Left ventricle myocardium inferior (tissue), 1 donor: ENCODE measurements at regions not wholly inside any gene's neighbourhood (a gene's known extent, or its start where the extent isn't known, plus 50 kb on each side); places are given as distances from the start of the nearest gene placed in this dataset.

Experiments used
- DNase-seq: peaks from one replicate; pipeline ENCODE4 v3.0.0-alpha.2; 2020
- H3K27ac ChIP-seq: fragments of 200-600 bp; replicated peaks from 2 replicates; pipeline ENCODE4 v1.8.0; 2021
- H3K27me3 ChIP-seq: fragments of 200-600 bp; 2 replicates; pipeline ENCODE4 v1.8.0; 2021; ENCODE audit warnings: low read depth
- H3K36me3 ChIP-seq: fragments of 200-600 bp; 2 replicates; pipeline ENCODE4 v1.8.0; 2021
- H3K4me1 ChIP-seq: fragments of 200-600 bp; 2 replicates; pipeline ENCODE4 v1.8.0; 2021
- H3K4me3 ChIP-seq: fragments of 200-600 bp; 2 replicates; pipeline ENCODE4 v1.8.0; 2021; ENCODE audit warnings: mild to moderate bottlenecking, moderate library complexity
- H3K9me3 ChIP-seq: fragments of 200-600 bp; replicated peaks from 2 replicates; pipeline ENCODE4 v1.8.0; 2021
- intact Hi-C: fragments of 100-400 bp; cut with micrococcal nuclease; formaldehyde crosslinking; loops from one replicate; pipeline ENCODE4 v1.11.0; 2022
- TF ChIP-seq, protein P1 (sequence below): fragments of 200-600 bp; IDR thresholded peaks from 2 replicates; pipeline ENCODE4 v1.8.0; 2021; ENCODE audit warnings: antibody characterized with exemption, mild to moderate bottlenecking, borderline replicate concordance
- donor health status: DM: no; HTN: yes; CAD: no; lungs with severe emphysema.

DNA sequence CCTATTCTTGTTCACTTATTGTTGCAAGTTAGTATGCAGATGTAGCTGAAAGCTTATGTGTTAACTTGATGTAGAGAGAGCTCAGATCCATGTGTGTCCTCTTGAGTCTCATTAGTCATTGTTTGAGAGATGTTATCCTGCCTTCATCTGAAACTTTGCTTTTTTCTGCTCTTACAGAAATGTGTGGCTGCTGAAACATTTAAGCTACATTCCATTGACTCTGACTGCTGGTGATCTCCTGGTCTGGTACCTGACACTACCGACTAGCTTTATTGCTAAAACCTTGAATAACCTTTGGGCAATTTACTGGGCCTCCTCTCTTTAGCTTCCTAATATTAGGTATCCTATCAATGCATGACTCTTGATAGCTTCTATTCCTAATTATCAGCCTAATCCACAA, 705.6 kb upstream of the FOXG1 start:
- no peaks in the 10 kb centered on the region for H3K4me1 ChIP-seq
- TF ChIP-seq, protein P1, sequence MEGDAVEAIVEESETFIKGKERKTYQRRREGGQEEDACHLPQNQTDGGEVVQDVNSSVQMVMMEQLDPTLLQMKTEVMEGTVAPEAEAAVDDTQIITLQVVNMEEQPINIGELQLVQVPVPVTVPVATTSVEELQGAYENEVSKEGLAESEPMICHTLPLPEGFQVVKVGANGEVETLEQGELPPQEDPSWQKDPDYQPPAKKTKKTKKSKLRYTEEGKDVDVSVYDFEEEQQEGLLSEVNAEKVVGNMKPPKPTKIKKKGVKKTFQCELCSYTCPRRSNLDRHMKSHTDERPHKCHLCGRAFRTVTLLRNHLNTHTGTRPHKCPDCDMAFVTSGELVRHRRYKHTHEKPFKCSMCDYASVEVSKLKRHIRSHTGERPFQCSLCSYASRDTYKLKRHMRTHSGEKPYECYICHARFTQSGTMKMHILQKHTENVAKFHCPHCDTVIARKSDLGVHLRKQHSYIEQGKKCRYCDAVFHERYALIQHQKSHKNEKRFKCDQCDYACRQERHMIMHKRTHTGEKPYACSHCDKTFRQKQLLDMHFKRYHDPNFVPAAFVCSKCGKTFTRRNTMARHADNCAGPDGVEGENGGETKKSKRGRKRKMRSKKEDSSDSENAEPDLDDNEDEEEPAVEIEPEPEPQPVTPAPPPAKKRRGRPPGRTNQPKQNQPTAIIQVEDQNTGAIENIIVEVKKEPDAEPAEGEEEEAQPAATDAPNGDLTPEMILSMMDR: no peak
- intact Hi-C loops: no loop called here
- H3K4me3 ChIP-seq: no peak overlapping the region
- no peaks in the 10 kb centered on the region for H3K27me3 ChIP-seq
- DNase-seq: no peak
- H3K27ac ChIP-seq: no peak overlapping the region
- no peaks in the 10 kb centered on the region for H3K9me3 ChIP-seq
- H3K36me3 ChIP-seq: no peaks in the 10 kb centered on the region

DNA sequence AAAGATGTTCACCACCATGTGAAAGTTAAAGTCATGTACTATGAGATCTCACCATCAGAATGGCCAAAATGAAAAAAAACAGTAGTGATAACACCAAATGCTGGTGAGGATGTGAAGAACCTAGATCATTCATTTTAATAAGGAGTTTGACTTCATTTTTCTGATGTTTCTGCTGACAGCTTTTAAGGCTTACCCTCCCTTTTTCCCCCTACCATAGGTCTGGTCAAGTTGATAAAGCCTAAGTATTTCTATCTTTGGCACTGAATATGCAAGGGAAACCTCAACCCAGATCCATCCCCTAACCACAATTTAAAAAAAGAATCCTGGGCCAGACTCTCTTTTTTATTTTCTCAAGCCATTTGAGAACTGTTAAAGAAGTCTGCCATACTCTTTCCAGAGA, 689.6 kb upstream of the FOXG1 start:
- no peak overlapping the region for H3K27ac ChIP-seq
- intact Hi-C loops: no loop called here
- no peaks in the 10 kb centered on the region for H3K36me3 ChIP-seq
- TF ChIP-seq, protein P1: no peak
- no peak for DNase-seq
- no peaks in the 10 kb centered on the region for H3K27me3 ChIP-seq
- peaks cover 23% of the 10 kb centered on the region for H3K9me3 ChIP-seq
- no peak overlapping the region for H3K4me3 ChIP-seq
- no peaks in the 10 kb centered on the region for H3K4me1 ChIP-seq

DNA sequence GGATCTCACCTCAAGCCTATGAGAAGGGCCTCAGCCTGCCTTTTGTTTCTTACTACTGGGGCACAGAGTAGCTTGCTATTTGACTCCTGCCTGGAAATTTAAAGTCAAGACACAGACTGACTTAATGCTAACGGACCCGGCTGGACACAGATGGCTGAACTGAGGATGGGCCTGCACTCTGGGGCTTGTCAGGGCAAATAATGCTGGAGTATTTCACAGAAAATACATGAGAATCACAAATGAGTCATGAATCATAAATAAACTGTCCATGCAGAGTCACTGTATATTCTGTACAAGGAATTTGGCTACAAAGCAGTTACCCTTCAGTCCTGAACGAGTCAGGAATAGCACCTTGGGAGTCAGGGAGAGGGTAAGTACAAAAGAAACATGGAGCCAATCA, 683.2 kb upstream of the FOXG1 start:
- no peak overlapping the region for H3K27ac ChIP-seq
- H3K9me3 ChIP-seq: no peaks in the 10 kb centered on the region
- intact Hi-C loops: no loop called here
- no peaks in the 10 kb centered on the region for H3K4me1 ChIP-seq
- H3K27me3 ChIP-seq: no peaks in the 10 kb centered on the region
- no peak overlapping the region for H3K4me3 ChIP-seq
- DNase-seq: no peak
- no peaks in the 10 kb centered on the region for H3K36me3 ChIP-seq
- TF ChIP-seq, protein P1: no peak

DNA sequence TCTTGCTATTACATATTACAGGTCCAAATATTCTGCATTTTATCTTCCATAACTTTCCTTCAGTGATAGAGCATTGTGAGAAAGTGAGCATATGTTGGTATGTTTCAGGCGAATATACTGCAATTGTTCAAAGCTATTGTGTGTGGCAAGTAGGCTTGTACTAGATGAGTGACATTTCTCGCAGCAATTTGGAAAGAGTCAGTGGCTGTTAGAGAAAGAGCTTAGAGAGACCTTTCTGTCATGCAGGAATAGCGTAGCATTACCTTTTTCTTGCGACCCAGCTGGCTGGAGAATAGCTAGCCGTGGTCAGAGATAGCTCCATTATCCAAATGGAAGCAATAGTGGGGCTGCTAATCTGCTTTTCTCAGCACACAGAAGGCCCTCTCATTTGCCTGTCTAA, 678.5 kb upstream of the FOXG1 start:
- no peak for DNase-seq
- intact Hi-C loops: no loop called here
- no peaks in the 10 kb centered on the region for H3K9me3 ChIP-seq
- no peak overlapping the region for H3K27ac ChIP-seq
- H3K27me3 ChIP-seq: no peaks in the 10 kb centered on the region
- TF ChIP-seq, protein P1: no peak
- H3K4me1 ChIP-seq: no peaks in the 10 kb centered on the region
- no peak overlapping the region for H3K4me3 ChIP-seq
- H3K36me3 ChIP-seq: no peaks in the 10 kb centered on the region

DNA sequence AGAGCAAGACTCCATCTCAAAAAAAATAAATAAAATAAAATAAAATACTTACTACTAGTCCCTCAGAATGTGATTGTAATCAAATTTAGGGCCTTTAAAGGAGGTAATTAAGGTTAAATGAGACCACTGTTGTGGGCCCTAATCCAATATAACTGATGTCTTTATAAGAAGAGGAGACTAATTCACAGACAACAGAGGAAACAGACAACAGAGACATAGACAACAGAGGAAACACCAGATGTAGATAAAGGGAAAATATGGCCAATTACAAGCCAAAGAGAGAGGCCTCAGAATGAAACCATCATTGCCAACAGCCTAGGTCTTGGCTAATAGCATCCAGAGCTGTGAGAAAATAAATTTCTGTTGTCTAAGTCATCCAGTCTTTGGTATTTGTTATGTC, 669.0 kb upstream of the FOXG1 start:
- no peak for DNase-seq
- H3K4me1 ChIP-seq: no peaks in the 10 kb centered on the region
- intact Hi-C loops: no loop called here
- no peak overlapping the region for H3K4me3 ChIP-seq
- no peaks in the 10 kb centered on the region for H3K27me3 ChIP-seq
- no peak overlapping the region for H3K27ac ChIP-seq
- peaks cover 29% of the 10 kb centered on the region for H3K9me3 ChIP-seq
- TF ChIP-seq, protein P1: no peak
- no peaks in the 10 kb centered on the region for H3K36me3 ChIP-seq

DNA sequence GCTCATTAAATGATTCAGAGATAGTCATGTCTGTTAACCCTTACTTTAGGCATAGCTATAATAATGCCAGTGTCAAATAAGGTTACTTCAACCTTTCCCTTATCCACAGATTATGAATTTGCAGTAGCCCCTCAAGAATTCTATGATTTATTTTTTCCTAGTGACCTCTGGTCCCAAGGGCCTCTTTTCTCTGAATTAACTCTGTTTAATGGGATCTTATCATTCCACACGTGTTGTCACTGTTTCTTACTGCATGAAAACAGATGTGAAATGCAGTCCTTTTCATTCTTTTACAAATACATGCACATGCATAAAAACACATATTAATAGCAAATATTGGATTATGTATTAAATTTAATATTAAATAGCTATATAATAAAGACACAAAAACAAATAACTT, 667.7 kb upstream of the FOXG1 start:
- TF ChIP-seq, protein P1: no peak
- no peak for DNase-seq
- no peaks in the 10 kb centered on the region for H3K27me3 ChIP-seq
- H3K36me3 ChIP-seq: no peaks in the 10 kb centered on the region
- no peak overlapping the region for H3K27ac ChIP-seq
- no peaks in the 10 kb centered on the region for H3K4me1 ChIP-seq
- H3K9me3 ChIP-seq: peaks cover 26% of the 10 kb centered on the region
- intact Hi-C loops: no loop called here
- no peak overlapping the region for H3K4me3 ChIP-seq
